Lower lobe of right lung (tissue), 2 donors: ENCODE measurements at regions not wholly inside any gene's neighbourhood (a gene's known extent, or its start where the extent isn't known, plus 50 kb on each side); places are given as distances from the start of the nearest gene placed in this dataset.

Source experiments
- ATAC-seq, 2 donors: fragments of 200-7000 bp; cut with Tn5 transposase; one replicate each; pipeline ENCODE4 v1.9.1; 2020 to 2022; ENCODE audit warnings: mild to moderate bottlenecking in 2 of 2, moderate library complexity in 2 of 2
- DNase-seq: peaks from one replicate; pipeline ENCODE4 v3.0.0-alpha.2; 2020
- H3K27ac ChIP-seq: fragments of 200-600 bp; one replicate; pipeline ENCODE4 v1.8.0; 2022
- H3K27me3 ChIP-seq: fragments of 200-600 bp; one replicate; pipeline ENCODE4 v1.8.0; 2022; ENCODE audit warnings: low read depth
- H3K36me3 ChIP-seq: fragments of 200-600 bp; one replicate; pipeline ENCODE4 v1.8.0; 2022; ENCODE audit warnings: mild to moderate bottlenecking
- H3K4me1 ChIP-seq: fragments of 200-600 bp; one replicate; pipeline ENCODE4 v1.8.0; 2022
- H3K4me3 ChIP-seq: fragments of 200-600 bp; one replicate; pipeline ENCODE4 v1.8.0; 2022; ENCODE audit warnings: mild to moderate bottlenecking
- H3K9me3 ChIP-seq: fragments of 200-600 bp; one replicate; pipeline ENCODE4 v1.8.0; 2022
- intact Hi-C: fragments of 100-400 bp; cut with DNase I; formaldehyde crosslinking; loops from one replicate; pipeline ENCODE4 v1.11.0; 2022
- TF ChIP-seq, protein P1 (sequence below): fragments of 200-600 bp; IDR thresholded peaks from one replicate; pipeline ENCODE4 v1.8.0; 2022; ENCODE audit warnings: antibody characterized with exemption, mild to moderate bottlenecking
- donor health status: DM: no; HTN: yes; CAD: no; lungs with severe emphysema.

- H3K4me1 ChIP-seq = peaks cover 16% of the 10 kb centered on the region
- ATAC-seq = no peak
- no peaks in the 10 kb centered on the region for H3K36me3 ChIP-seq
- H3K27me3 ChIP-seq = no peaks in the 10 kb centered on the region
- H3K27ac ChIP-seq = no peak overlapping the region
- TF ChIP-seq, protein P1, sequence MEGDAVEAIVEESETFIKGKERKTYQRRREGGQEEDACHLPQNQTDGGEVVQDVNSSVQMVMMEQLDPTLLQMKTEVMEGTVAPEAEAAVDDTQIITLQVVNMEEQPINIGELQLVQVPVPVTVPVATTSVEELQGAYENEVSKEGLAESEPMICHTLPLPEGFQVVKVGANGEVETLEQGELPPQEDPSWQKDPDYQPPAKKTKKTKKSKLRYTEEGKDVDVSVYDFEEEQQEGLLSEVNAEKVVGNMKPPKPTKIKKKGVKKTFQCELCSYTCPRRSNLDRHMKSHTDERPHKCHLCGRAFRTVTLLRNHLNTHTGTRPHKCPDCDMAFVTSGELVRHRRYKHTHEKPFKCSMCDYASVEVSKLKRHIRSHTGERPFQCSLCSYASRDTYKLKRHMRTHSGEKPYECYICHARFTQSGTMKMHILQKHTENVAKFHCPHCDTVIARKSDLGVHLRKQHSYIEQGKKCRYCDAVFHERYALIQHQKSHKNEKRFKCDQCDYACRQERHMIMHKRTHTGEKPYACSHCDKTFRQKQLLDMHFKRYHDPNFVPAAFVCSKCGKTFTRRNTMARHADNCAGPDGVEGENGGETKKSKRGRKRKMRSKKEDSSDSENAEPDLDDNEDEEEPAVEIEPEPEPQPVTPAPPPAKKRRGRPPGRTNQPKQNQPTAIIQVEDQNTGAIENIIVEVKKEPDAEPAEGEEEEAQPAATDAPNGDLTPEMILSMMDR = no peak
- intact Hi-C loops = no loop called here
- peaks cover 31% of the 10 kb centered on the region for H3K9me3 ChIP-seq
- DNase-seq = no peak
- no peak overlapping the region for H3K4me3 ChIP-seq
These were observed 381.2 kb upstream of the RUNX1 start for GRCh38 chr21:35430260-35430659.

- Histone ChIP-seq H3K4me3 (no peak overlapping the region), H3K27me3 (no peaks in the 10 kb centered on the region), H3K4me1 (peaks cover 16% of the 10 kb centered on the region), H3K36me3 (no peaks in the 10 kb centered on the region), H3K27ac (peak overlapping the region; percentile 32), H3K9me3 (peaks cover 20% of the 10 kb centered on the region)
- DNase-seq (no peak), ATAC-seq (peak in 1 of 2 donors; percentile 21)
- TF ChIP-seq, protein P1 = no peak
- intact Hi-C loops = no loop called here
These were observed 379.8 kb upstream of the RUNX1 start for GRCh38 chr21:35428937-35429336.

DNA sequence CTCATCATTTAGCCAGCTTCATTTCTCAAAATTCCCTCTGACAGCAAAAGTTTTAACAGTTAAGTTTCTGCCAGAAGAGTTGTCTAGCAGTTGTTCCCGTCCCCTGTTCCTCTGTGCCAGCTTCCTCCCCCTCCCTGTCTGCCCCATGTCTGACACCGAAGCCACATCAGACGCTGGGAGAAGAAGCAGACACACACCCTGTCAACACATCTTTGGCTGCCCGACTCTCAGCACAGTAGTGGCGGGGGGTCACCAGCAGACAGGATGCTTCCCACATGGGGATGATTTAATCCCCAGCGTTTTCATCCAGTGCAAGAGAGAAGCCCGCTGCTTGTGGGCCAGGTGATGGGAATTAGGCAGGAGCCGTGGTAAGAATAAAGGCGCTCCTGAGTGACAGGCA lies 379.4 kb upstream of the RUNX1 start:
- ATAC-seq = peak; percentile 82 to 87
- no peaks in the 10 kb centered on the region for H3K36me3 ChIP-seq
- no peak overlapping the region for H3K4me3 ChIP-seq
- TF ChIP-seq, protein P1 = no peak
- DNase-seq = peak; percentile 61
- peaks cover 16% of the 10 kb centered on the region for H3K4me1 ChIP-seq
- peak overlapping the region; percentile 32 for H3K27ac ChIP-seq
- H3K9me3 ChIP-seq = peaks cover 19% of the 10 kb centered on the region
- H3K27me3 ChIP-seq = no peaks in the 10 kb centered on the region
- intact Hi-C loops = no loop called here

- Histone ChIP-seq H3K4me1 (peaks cover 16% of the 10 kb centered on the region), H3K36me3 (no peaks in the 10 kb centered on the region), H3K9me3 (peaks cover 13% of the 10 kb centered on the region), H3K27ac (peak overlapping the region; percentile 32), H3K4me3 (no peak overlapping the region), H3K27me3 (no peaks in the 10 kb centered on the region)
- intact Hi-C loops = no loop called here
- TF ChIP-seq, protein P1 = no peak
- peak in 1 of 2 donors; percentile 74 for ATAC-seq
- DNase-seq = no peak
These were observed 378.9 kb upstream of the RUNX1 start for GRCh38 chr21:35428001-35428320.

DNA sequence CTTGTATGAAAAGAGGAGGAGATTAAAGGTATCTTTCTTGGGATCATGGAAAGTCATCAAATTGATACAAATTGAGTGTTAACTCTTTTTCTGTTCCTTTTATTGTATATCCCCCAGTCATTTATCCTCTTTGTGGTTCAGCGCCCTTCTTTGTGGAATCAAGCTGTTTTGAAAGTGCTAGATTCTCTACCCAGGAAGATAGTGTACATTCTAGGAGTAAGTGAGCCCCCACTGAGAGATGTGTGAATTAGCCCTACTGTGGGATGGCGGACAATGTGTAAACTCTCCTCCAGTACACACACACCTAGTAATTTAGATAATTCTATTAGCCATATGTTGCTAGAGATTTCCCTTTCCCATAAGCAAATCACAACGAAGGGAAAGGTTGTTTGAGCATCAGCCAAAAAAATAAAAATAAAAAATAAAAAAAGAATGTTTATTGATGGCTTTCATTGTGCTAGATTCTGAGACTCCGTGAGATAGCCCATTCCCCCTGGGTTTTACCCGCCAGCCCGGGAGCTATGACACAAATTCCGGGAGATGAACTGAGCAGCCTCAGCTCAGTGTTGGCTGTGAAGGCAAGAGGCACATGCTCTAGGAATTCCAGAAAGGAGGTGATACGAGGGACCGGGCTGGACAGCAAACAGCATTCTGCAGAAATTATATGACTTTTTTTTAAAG lies 378.4 kb upstream of the RUNX1 start:
- Histone ChIP-seq H3K4me1 (peaks cover 16% of the 10 kb centered on the region), H3K9me3 (peaks cover 9% of the 10 kb centered on the region), H3K27me3 (no peaks in the 10 kb centered on the region), H3K4me3 (no peak overlapping the region), H3K27ac (no peak overlapping the region), H3K36me3 (no peaks in the 10 kb centered on the region)
- DNase-seq (no peak), ATAC-seq (no peak)
- TF ChIP-seq, protein P1 = no peak
- intact Hi-C loops = no loop called here
